Activated B cell treated with CpG ODN at 0.5 μM for 24 hours (primary cell): ENCODE measurements at regions not wholly inside any gene's neighbourhood (a gene's known extent, or its start where the extent isn't known, plus 50 kb on each side); places are given as distances from the start of the nearest gene placed in this dataset.

Experiments
- ATAC-seq: fragments of 200-7000 bp; cut with Tn5 transposase; one replicate; pipeline ENCODE4 v1.10.0; 2021; ENCODE audit warnings: low read depth, mild to moderate bottlenecking, moderate library complexity
- CTCF ChIA-PET: fragments of 350-600 bp; sonication (Branson Sonifier 250); formaldehyde crosslinking; loops from one replicate; lab custom pipeline; 2021; ENCODE audit warnings: antibody characterized with exemption; lab: Charles Lee
- POLR2A ChIA-PET: fragments of 350-600 bp; sonication (Branson Sonifier 250); formaldehyde crosslinking; loops from one replicate; lab custom pipeline; 2021; ENCODE audit warnings: antibody characterized with exemption; lab: Charles Lee
- DNase-seq: peaks from one replicate; pipeline ENCODE4 v3.0.0; 2022
- H3K27ac Mint-ChIP-seq: one replicate; pipeline ENCODE4 v1.8.0; 2020; ENCODE audit warnings: mixed read lengths
- H3K27me3 Mint-ChIP-seq: one replicate; pipeline ENCODE4 v1.8.0; 2021; ENCODE audit warnings: mixed read lengths
- H3K36me3 Mint-ChIP-seq: one replicate; pipeline ENCODE4 v1.8.0; 2021; ENCODE audit warnings: low read depth, mixed read lengths
- H3K4me1 Mint-ChIP-seq: one replicate; pipeline ENCODE4 v1.8.0; 2021; ENCODE audit warnings: mixed read lengths
- H3K4me3 Mint-ChIP-seq: one replicate; pipeline ENCODE4 v1.8.0; 2020; ENCODE audit warnings: mild to moderate bottlenecking, mixed read lengths
- H3K9me3 Mint-ChIP-seq: one replicate; pipeline ENCODE4 v1.8.0; 2020; ENCODE audit warnings: mixed read lengths
- intact Hi-C: fragments of 100-400 bp; cut with micrococcal nuclease; formaldehyde crosslinking; loops from one replicate; pipeline ENCODE4 v1.15.1; 2024
- TF ChIP-seq, protein P1 (sequence below): fragments of 200-600 bp; IDR thresholded peaks from one replicate; pipeline ENCODE4 v1.8.0; 2022; ENCODE audit warnings: antibody characterized with exemption, mild to moderate bottlenecking

DNA sequence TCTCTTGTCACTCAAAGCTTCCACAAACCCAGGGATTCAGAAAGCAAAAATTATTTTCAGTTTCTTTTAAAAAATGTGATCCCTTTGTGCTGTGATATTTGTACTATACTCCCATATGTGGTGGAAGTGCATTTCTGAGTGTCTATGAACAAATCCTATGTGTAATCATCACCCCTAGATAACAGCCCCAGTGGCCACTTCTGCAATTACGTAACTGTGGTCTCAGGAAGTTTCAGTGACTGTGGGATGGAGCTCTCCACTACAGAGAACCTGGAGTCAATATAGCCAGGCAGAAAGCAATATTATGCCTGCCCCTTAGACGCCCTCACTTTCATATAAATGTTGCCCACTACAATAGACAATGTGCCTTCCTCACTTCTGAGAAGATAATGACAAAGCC lies 1101.7 kb upstream of the GHITM start:
- Mint-ChIP-seq H3K27ac (no peak overlapping the region), H3K9me3 (peaks cover 3% of the 10 kb centered on the region), H3K4me3 (no peak overlapping the region), H3K4me1 (no peaks in the 10 kb centered on the region), H3K36me3 (no peaks in the 10 kb centered on the region), H3K27me3 (no peaks in the 10 kb centered on the region)
- ChIA-PET POLR2A (no interaction called here), CTCF (no interaction called here)
- ATAC-seq (no peak), DNase-seq (no peak)
- intact Hi-C loops: no loop called here
- TF ChIP-seq, protein P1, sequence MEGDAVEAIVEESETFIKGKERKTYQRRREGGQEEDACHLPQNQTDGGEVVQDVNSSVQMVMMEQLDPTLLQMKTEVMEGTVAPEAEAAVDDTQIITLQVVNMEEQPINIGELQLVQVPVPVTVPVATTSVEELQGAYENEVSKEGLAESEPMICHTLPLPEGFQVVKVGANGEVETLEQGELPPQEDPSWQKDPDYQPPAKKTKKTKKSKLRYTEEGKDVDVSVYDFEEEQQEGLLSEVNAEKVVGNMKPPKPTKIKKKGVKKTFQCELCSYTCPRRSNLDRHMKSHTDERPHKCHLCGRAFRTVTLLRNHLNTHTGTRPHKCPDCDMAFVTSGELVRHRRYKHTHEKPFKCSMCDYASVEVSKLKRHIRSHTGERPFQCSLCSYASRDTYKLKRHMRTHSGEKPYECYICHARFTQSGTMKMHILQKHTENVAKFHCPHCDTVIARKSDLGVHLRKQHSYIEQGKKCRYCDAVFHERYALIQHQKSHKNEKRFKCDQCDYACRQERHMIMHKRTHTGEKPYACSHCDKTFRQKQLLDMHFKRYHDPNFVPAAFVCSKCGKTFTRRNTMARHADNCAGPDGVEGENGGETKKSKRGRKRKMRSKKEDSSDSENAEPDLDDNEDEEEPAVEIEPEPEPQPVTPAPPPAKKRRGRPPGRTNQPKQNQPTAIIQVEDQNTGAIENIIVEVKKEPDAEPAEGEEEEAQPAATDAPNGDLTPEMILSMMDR: no peak

DNA sequence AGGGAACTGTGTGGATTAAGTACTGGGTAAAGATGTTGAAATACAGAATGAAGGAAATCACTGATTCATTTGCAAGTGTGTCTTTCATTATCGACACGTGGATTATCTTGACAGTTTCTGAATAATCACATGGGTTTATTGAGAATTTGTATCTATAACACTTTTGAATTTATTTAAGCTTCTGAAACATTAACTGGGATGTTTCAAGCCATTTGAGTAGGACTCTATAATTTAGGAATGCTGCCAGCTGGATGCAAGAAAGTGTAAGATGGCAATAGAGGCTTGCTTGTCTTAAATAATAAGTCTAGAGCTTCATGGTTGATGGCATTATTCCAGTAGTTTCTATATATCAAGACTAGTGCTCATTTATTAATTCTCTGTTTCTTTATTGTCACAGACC lies 1100.7 kb upstream of the GHITM start:
- ChIA-PET POLR2A (no interaction called here), CTCF (no interaction called here)
- TF ChIP-seq, protein P1: no peak
- no peaks in the 10 kb centered on the region for H3K27me3 Mint-ChIP-seq
- no peak overlapping the region for H3K4me3 Mint-ChIP-seq
- intact Hi-C loops: no loop called here
- DNase-seq (no peak), ATAC-seq (no peak)
- H3K27ac Mint-ChIP-seq: no peak overlapping the region
- H3K9me3 Mint-ChIP-seq: peaks cover 3% of the 10 kb centered on the region
- H3K4me1 Mint-ChIP-seq: no peaks in the 10 kb centered on the region
- H3K36me3 Mint-ChIP-seq: no peaks in the 10 kb centered on the region

DNA sequence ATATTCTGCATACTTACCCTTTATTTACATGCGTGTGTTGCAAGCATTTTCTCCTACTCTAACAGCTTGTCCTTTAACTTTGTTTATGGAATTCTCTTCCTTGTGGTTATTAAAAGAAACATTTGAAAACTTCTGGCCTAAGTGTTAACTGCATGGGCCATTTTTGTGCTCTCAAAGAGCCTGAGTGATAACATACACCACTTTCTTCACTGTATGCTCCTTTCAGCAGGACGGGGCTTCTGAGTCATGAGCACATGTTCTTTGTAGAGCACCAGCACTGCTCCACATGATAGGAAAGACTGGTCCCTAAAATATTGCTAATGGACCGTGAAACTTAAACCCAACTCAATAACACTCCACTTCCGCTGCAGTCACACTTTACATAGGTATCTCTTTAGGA lies 1093.6 kb upstream of the GHITM start:
- H3K36me3 Mint-ChIP-seq: no peaks in the 10 kb centered on the region
- no peak overlapping the region for H3K4me3 Mint-ChIP-seq
- H3K9me3 Mint-ChIP-seq: peaks cover 6% of the 10 kb centered on the region
- H3K27ac Mint-ChIP-seq: no peak overlapping the region
- intact Hi-C loops: no loop called here
- ATAC-seq: no peak
- CTCF ChIA-PET: no interaction called here
- H3K27me3 Mint-ChIP-seq: no peaks in the 10 kb centered on the region
- no peak for DNase-seq
- TF ChIP-seq, protein P1: no peak
- POLR2A ChIA-PET: no interaction called here
- H3K4me1 Mint-ChIP-seq: no peaks in the 10 kb centered on the region

DNA sequence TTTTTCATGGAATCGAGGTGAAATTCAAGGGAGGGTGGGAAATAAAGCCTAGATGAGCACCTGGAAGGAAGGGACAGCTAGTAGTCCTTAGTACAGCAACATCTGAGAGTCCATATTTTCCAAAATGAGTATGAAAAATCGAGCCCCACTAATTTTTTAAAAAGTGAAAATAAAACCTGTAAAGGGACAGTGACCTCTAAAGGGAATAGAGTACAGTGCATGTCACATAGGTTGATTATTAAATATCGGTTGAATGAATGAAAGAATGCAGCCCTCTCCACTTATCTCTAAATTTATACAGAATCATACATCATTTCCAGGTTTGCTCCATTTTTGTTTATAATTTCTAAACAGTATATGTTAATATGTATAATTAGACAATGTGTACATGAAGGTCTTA lies 1088.5 kb upstream of the GHITM start:
- intact Hi-C loops: no loop called here
- CTCF ChIA-PET: no interaction called here
- Mint-ChIP-seq H3K9me3 (peaks cover 2% of the 10 kb centered on the region), H3K36me3 (no peaks in the 10 kb centered on the region), H3K4me1 (no peaks in the 10 kb centered on the region), H3K27ac (no peak overlapping the region), H3K4me3 (no peak overlapping the region), H3K27me3 (no peaks in the 10 kb centered on the region)
- POLR2A ChIA-PET: no interaction called here
- TF ChIP-seq, protein P1: no peak
- no peak for DNase-seq
- no peak for ATAC-seq

DNA sequence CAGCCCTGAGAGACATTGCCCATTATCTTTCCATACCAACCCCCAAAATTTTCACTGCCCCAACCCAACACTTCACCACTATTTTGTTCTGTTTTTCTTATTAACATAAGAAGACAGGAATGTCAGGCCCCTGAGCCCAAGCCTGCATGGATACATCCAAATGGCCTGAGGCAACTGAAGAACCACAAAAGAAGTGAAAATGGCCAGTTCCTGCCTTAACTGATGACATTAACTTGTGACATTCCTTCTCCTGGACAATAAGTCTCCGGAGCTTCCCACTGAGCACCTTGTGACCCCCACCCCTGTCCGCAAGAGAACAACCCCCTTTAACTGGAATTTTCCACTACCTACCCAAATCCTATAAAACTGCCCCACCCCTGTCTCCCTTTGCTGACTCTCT lies 1076.4 kb upstream of the GHITM start:
- no peaks in the 10 kb centered on the region for H3K36me3 Mint-ChIP-seq
- H3K9me3 Mint-ChIP-seq: no peaks in the 10 kb centered on the region
- intact Hi-C loops: no loop called here
- no peak for ATAC-seq
- H3K27ac Mint-ChIP-seq: no peak overlapping the region
- DNase-seq: no peak
- no peaks in the 10 kb centered on the region for H3K4me1 Mint-ChIP-seq
- TF ChIP-seq, protein P1: no peak
- ChIA-PET POLR2A (no interaction called here), CTCF (no interaction called here)
- no peak overlapping the region for H3K4me3 Mint-ChIP-seq
- no peaks in the 10 kb centered on the region for H3K27me3 Mint-ChIP-seq
